PC-3 (cell line): ENCODE measurements at regions not wholly inside any gene's neighbourhood (a gene's known extent, or its start where the extent isn't known, plus 50 kb on each side); places are given as distances from the start of the nearest gene placed in this dataset.
"Not testable (repeated sequence)": the region's sequence is repeated elsewhere in the genome, so short reads cannot be mapped to it uniquely, and the experiment has no call there.

Experiments
- CTCF ChIP-seq: fragments of 300-600 bp; sonication (generic); conservative IDR thresholded peaks from 2 replicates; pipeline ENCODE4 v1.5.1; 2017; ENCODE audit warnings: antibody characterized with exemption, low read depth, mild to moderate bottlenecking, low read length
- EZH2 ChIP-seq: fragments of 300-600 bp; sonication (generic); IDR thresholded peaks from one replicate; pipeline ENCODE4 v1.6.1; 2017; ENCODE audit warnings: antibody characterized with exemption, mild to moderate bottlenecking, low read length; ENCODE audit not compliant: unreplicated experiment
- EZH2phosphoT487 ChIP-seq: fragments of 300-600 bp; sonication (generic); IDR thresholded peaks from 2 replicates; pipeline ENCODE4 v1.6.1; 2018; ENCODE audit warnings: mild to moderate bottlenecking, antibody characterized with exemption, low read length, borderline replicate concordance

- not testable (repeated sequence) for TF ChIP-seq CTCF, EZH2, EZH2phosphoT487
Measured at GRCh38 chr6:98416497-98417158, 417.7 kb upstream of the POU3F2 start.
